IMR-90 (cell line): ENCODE measurements at regions not wholly inside any gene's neighbourhood (a gene's known extent, or its start where the extent isn't known, plus 50 kb on each side); places are given as distances from the start of the nearest gene placed in this dataset.

Experiments used
- POLR2A ChIP-seq: IDR thresholded peaks from 2 replicates; pipeline ENCODE4 v1.6.1; 2012; ENCODE audit warnings: mild to moderate bottlenecking, low read depth, low read length
- RFX5 ChIP-seq: IDR thresholded peaks from 2 replicates; pipeline ENCODE4 v1.8.0; 2012; ENCODE audit warnings: low read depth, mild to moderate bottlenecking, low read length, moderate library complexity
- TF ChIP-seq, protein P1 (sequence below): conservative IDR thresholded peaks from 2 replicates; pipeline ENCODE4 v1.5.1; 2012; ENCODE audit warnings: mild to moderate bottlenecking, low read depth, low read length, improper control_type of control experiment

GRCh38 chr2:236483102-236483501 lies 86.5 kb upstream of the ACKR3 start:
- TF ChIP-seq POLR2A (no peak), RFX5 (no peak)
- TF ChIP-seq, protein P1, sequence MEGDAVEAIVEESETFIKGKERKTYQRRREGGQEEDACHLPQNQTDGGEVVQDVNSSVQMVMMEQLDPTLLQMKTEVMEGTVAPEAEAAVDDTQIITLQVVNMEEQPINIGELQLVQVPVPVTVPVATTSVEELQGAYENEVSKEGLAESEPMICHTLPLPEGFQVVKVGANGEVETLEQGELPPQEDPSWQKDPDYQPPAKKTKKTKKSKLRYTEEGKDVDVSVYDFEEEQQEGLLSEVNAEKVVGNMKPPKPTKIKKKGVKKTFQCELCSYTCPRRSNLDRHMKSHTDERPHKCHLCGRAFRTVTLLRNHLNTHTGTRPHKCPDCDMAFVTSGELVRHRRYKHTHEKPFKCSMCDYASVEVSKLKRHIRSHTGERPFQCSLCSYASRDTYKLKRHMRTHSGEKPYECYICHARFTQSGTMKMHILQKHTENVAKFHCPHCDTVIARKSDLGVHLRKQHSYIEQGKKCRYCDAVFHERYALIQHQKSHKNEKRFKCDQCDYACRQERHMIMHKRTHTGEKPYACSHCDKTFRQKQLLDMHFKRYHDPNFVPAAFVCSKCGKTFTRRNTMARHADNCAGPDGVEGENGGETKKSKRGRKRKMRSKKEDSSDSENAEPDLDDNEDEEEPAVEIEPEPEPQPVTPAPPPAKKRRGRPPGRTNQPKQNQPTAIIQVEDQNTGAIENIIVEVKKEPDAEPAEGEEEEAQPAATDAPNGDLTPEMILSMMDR = no peak
